IPS-NIHi7 (cell line): ENCODE measurements at regions not wholly inside any gene's neighbourhood (a gene's known extent, or its start where the extent isn't known, plus 50 kb on each side); places are given as distances from the start of the nearest gene placed in this dataset.
"Not testable (repeated sequence)": the region's sequence is repeated elsewhere in the genome, so short reads cannot be mapped to it uniquely, and the experiment has no call there.

ENCODE experiments used
- DNase-seq: peaks from one replicate; pipeline ENCODE4 v3.0.0; 2012; ENCODE audit warnings: mixed read lengths; ENCODE audit errors: extremely low spot score

- not testable (repeated sequence) for DNase-seq
These were observed 65.2 kb upstream of the EEF2KMT start for GRCh38 chr16:5162801-5163200.

- DNase-seq = not testable (repeated sequence)
These were observed 64.3 kb upstream of the EEF2KMT start for GRCh38 chr16:5161888-5162287.

GRCh38 chr16:5160010-5160409 lies 62.4 kb upstream of the EEF2KMT start:
- DNase-seq = not testable (repeated sequence)

DNA sequence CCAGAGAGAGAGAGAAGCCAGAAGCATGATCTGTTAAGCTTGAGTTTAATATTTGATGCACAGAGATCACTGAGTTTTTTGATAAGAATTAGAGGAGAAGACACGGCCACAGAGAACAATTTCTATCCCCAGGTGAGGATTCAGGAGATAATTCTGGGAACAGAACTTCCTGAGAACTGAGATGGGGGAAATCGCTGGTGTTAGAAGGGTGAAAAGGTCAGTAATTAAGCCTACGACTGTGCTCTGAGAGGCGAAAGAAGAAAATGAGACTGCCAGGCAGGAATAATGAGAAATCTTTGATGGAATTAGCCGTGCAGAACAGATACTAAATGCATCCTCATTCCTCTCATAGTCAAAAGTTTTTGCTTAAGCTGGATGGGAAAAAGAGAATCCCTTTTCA lies 61.9 kb upstream of the EEF2KMT start:
- DNase-seq = not testable (repeated sequence)

- DNase-seq = no peak
These were observed 60.9 kb upstream of the EEF2KMT start for GRCh38 chr16:5158494-5158893.

GRCh38 chr16:5156486-5156885 lies 58.9 kb upstream of the EEF2KMT start:
- DNase-seq = not testable (repeated sequence)

DNA sequence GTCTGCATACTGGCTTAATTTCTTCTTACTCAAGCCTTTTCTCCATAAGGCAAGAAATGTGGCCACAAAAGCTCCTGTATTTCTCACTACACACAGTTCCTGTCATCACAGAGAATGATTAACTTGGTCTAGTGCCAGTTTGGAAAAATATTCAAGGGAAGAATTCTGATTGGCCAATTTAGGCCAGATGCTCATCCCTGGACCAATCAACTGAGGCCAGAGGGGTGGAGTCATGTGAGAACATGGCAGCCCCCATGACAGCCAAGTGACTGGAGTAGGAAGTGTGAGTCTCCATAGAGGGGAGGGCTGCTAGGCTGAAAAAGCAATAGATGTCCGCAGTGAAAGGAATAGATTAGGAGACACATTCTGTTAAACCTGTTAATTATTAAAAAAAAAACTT lies 56.4 kb upstream of the EEF2KMT start:
- not testable (repeated sequence) for DNase-seq

- not testable (repeated sequence) for DNase-seq
These were observed 53.8 kb upstream of the EEF2KMT start for GRCh38 chr16:5151409-5151808.
